Cerebellar cortex (tissue), 1 donor: ENCODE measurements at regions not wholly inside any gene's neighbourhood (a gene's known extent, or its start where the extent isn't known, plus 50 kb on each side); places are given as distances from the start of the nearest gene placed in this dataset.

Experiments
- DNase-seq: peaks from one replicate; pipeline ENCODE4 v3.0.0-alpha.2; 2015; ENCODE audit warnings: low spot score

DNA sequence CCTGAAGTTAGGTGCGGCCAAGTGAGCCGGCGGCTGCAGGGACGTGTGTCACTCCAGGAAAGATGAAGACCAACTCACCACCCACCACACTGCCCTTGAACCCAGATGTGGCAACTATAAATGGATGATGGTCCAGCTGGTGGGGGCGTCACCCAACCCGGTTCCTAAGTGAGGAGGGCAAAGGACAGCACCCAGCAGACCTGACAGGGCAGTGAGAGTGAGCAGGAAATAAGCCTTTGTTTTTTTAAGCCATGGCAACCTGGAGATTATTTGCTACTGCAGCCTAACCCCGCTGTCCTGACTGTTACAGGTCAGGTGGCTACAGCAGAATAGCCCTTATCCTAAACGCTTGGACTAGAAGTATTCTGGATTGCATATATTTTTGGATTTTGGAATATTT lies 228.9 kb downstream of the CTTN start:
- DNase-seq = no peak

DNA sequence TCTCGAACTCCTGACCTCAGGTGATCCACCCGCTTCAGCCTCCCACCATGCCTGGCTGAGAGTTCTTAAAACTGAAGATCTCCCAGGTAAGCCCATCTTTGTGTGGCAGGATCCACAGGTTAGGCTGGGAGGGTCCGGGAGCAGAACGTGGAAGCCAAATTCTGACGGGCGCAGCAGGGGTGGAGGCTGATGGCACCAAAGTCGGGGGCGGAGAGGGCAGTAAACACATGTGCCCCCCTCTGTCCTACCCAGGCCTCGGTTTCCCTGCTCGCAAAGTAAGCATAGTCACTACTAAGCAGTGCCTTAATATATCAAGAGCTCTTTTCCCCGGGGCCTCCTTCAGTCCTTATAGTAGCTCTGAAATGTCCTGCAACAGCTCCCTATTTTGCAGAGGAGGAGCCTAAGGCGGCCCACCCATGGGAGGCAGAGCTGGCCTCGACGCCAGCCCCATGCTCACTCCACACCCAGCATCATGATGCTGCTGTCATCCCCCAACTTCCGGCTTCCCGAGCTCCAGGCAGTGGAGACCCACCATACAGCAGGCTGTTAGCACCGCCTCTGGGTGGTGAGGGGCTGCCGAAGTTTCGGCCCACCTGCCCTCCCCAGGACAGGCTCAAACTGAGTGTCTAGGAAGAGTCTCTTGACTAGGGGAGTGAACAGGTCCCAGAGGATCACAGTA lies 230.0 kb downstream of the CTTN start:
- no peak for DNase-seq

DNA sequence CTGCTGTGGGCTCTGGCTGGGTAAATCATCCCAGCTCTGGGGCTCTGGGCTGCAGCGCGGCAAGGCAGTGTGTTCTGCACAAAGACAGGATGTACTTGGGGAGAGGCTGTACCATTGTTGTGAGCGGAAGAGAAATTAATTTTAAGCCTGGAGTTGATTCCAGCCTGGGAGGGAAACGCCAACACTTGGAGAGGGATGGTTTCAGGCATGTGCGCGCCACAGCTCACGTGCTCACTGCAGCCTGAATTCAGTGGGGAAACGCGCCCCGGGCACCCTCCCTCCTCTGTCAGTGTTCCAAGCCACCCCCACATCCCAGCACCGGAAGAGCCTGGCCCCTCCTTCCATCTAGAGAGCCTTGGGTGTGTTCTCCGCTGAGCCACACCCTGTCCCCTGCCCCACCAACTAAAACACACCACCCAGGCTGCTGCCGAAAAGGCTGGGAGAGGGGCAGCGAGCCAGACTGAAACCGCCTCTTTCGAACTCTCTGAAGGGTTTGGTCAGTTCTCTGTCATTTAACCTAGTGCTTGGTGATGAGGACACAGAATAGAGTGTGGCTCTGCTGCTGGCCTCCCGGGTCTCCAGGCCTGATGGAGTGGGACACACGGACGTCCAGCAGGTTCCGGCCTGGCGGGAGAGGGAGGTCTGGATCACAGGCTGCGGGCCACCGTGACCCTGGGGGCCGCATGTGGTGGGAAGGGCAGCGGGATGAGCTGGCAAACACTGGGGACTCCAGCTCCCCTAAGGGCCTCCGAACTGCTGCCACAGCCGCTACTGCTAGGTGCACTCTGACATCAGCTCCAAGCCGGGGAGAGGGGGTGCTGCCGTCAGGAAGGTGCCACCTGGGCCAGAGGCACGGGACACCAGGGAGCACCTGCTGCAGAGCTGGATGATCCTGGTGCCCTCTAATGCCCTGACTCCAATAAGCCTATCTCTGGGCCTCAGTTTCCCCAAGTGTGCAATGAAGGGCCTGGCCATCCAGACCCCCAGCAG lies 230.8 kb downstream of the CTTN start:
- no peak for DNase-seq

DNA sequence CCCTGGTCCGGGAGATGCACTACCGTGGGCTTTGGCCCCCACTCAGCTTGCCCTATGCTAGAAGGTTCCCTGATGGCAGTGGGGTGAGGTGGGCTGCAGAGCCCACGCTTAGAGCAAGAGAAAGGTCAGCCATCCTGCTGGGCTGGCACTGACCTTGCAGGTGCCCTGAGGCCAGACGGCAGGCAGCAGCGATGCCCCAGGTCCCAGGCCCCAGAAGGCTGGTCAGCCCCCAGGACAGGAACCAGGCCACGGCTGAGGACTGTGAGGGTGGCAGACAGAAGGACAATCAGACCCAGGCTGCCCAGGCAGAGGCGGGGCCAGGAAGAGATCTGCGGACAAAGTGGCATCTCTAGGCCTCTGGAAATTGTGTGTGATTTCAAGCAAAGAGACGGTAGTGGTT lies 231.7 kb downstream of the CTTN start:
- DNase-seq = no peak

DNA sequence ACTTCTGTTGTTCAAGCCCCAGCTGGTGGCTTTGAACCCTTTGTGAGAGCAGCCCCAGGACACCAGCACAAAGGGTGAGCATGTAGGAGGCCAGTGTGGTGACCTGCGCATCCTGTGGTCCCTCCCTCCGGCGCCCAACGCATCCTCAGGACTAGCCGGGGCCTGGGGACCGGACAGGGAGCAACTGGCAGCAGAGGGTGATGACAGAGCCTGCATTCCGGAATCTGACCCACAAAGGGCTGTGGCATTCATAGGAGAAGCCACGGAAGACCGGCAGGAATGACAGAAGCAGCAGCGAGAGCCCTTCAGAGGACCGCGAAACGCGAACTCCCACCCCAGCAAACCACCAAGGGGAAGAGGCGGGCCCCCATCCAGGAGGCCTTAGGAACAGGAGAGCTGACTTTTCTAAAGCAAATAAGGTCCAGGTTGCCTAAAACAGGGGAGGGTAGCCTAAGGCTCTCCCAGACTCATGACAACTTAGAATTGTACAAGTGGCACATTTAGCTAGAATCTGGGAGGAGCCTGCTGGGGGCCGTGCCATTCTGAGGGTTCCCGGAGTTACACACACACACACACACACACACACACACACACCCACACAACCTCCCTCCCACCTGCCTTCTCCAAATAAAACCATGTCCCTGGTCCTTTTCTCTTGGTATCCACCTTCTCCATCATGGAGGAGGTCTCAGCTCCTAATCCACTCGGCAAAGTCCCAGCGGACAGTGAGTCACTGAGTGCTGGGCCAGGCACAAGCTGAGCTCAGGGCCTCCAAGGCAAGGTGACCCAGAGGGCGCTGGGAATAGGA lies 232.7 kb downstream of the CTTN start:
- no peak for DNase-seq

DNA sequence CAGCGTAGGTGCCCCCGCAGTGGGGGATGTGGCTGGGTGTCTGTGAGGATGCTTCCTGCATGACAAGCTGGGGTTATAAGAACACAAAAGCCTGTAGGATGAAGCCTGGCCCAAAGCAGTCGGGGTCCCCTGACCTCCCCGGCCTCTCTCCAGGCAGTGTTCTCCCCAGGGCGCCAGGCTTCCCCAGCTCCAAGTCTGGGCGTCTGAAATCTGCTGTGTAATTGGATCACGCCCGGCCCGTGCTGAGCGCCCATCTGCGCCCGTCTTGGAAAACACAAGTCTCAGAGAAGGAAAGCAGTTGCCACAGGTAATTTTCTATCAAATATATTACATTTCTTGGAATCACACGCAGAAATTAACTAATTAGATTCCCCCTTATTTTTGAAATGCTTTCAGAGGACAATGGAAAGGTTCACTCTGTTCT lies 233.3 kb downstream of the CTTN start:
- DNase-seq = peak; percentile 53

DNA sequence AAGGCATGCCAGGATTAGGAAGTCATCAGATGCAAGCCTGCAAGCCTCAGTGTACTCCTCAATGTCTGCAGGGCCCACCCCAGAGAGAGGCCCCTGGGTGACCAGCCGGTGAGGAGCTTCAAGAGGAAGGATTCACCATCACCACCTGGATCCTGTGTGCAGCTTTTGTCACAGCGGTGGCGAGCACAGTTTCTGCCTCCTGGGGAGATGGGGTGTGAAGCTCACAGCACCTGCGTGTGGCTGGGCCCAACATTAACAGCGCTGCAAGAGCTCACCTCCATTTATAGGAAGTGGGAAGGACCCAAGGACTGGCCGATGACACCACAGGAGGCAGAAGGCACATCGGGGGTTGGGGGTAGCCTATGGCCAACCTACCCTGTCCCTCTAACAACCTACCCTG lies 235.3 kb downstream of the CTTN start:
- DNase-seq = no peak

DNA sequence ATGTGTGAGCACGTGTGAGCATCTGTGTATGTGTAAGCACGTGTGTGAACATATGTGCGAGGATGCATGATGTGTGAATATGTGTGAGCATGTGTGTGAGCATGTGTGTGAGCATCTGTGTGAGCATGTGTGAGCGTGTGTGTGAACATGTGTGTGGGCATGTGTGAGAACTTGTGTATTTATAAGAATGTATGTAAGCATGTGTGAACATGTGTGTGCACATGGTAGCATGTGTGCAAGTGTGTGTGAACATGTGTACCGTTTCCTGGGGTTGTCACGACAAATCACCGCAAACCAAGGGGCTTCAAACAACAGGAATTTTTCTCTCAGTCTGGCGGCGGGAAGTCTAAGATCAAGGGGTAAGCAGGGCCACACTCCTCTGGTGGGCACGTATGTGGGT lies 238.3 kb downstream of the CTTN start:
- DNase-seq = no peak

DNA sequence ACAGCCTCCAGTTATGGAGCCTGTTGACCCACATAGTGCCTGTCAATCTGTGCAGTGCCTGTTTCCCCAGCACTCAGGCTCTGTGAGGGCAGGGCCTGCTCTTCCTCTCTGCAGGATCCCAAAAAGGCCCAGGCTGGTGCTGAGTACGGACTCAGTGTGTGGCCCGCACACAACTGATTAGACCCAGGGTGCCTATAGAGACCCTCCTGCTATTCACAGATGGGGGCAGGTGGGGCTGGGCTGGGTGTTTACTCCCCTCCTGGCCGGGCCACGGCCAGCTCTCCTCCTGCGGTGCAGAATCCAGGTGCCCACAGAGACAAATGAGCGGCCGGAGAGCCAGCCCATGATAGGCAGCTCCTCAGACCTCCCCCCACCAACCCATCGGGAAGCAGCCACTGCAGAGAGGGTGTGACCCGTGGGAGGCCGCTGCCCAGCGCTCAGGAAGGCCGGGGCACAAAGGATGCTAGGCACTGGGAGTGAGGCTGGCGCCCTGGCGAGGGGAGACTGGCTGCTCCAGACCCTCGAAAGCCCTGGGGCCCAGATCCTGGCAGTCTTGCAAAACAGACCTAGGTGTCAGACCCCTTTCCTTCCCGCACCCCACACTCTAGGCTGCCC lies 239.0 kb downstream of the CTTN start:
- no peak for DNase-seq

DNA sequence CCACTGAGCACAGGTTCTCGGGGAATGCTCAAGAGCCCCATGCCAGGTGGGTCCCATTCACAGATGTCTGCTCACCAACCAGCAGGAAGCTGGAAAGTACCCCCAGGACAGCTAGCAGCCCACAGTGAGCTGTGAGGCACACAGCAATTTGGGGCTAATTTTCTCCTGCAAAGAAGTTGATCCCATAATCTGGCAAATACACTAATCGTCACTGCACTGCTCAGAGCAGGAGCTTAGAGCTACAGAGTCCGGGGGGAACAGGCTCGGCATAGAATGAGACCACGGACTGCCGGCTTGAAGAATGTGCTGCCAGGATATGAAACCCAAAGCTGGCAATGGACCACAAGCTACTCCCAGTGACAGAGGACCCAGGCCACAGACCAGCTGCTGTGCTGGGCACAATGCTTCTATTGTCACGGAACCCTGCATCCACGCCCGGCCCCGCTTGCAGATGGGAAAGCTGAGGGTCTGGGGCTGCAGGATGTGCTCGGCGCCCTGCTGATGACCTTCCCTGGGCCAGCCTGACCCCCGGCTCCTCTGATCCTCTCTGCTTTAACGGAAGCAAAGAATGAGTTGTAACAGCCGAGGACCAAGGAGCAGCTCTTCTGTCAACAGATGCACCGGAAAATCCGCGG lies 239.7 kb downstream of the CTTN start:
- no peak for DNase-seq

DNA sequence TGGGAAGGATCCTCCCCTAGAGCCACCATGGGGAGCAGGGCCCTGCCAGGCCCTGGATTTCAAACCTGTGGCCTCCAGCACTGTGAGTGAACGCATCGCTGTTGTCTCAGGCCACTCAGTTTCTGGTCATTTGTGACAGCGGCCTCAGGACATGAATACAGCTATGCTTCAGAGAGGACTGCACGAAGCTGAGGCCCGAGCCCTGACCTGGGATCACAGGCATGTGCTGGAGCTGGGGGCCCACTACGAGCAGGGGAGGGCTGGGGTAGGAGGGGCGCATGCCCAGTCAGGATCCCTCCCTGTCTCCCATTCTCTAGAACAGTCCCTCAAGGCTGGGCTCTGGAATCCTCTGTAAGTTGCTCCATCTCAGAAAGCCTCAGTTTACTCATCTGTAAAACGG lies 242.1 kb downstream of the CTTN start:
- no peak for DNase-seq

DNA sequence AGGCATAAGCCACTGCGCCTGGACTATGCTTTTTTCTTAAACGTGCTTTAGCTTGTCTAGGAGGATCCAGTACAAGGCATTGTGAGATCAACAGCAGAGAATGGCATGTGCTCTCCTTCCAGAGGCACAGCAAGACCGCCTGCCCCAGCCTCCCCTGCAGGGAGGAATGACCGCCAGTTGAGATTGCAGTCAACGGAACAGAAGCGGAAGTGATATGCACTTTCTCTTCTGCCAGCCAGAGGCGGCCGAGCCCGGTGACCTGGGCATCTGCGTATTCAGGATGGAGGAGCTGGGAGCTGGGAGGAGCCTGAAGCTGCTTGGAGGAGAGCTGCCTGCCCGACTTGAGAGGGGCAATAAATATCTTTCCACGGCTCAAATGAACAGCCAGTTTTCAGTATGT lies 243.0 kb downstream of the CTTN start:
- DNase-seq = peak; percentile 16

DNA sequence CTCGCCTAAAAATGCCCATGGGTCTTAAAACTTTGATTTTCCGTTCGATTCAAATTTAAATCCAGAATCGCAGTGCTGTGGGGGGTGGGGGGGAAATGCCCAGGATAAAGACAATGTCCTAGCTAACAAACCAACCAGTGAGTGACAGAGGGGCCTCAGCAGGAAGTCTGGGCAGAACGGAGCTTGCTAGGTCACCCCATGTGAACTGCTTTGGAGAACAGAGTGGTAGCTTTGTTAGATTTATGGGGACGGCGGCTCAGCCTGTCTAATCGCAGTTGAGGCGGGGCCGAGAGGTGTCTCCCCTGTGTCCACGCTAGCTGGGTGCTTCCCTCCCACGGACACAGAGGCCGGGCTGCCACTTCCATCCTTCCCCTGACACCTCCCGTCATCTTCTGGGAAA lies 243.9 kb downstream of the CTTN start:
- no peak for DNase-seq

DNA sequence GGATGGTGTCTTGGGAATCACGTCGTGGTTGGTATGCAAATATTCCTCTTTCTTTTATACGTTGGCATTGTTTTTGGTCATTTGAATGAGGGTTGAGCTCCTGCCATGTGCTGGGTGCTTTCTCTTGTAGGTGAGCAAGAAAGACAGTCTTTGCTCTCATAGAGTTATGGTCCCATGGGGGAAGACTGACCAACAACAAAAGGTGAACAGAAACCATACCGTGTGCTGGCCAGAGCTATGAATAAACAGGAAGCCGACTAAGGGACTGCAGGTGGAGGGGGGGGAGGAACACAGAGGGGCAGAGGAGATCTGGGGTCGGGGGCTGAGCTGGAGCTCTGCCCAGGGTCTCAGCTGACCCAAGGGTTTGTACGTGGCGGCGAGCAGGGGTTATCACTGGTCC lies 245.3 kb downstream of the CTTN start:
- no peak for DNase-seq

DNA sequence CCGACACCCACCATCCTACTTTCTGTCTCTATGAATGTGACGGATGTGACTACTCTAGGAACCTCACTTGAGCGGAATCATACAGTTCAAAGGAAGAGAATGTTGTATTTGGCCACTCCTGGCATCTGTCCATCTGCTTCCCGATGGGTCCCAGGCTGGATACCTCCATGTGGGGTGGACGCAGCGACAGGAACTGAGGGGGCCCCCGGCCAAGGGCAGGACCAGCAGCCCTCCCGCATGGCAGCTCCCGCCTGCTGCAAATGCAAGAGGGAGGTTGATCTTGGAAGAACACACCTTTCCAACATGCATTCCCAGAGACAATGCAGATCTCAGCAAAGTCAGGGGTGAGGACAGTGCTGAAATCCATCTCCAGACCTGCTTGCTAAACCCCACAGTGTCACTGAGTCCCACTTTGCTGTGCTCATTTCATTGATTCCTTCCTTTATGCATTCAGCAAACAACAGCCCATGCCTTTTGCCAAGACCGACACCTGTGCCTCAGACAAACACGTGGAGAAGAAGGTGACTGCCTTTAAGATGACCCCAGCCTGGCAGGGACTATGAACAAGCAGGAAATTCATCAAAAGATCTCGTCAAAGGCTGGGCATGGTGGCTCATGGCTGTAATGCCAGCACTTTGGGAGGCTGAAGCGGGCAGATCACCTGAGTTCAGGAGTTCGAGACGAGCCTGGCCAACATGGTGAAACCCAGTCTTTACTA lies 246.2 kb downstream of the CTTN start:
- DNase-seq = no peak

DNA sequence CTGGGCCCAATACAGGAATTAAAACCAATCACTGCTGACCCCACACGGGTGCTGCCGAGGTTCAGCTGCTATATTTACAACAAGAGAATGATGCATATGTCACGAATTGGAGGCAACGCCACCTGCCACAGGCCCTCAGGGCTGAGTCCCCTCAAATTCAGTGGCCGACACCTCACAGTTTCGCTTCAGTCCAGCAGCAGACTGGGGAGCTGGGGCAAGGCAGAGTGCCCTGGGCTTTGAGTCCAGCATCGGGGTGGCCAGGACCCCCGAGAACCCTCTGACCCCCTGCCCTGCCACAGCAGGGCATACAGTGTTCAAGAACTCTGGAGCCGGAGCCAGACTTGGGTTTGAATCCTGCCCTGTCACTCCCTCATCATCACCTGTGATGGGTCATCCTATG lies 247.2 kb downstream of the CTTN start:
- no peak for DNase-seq

DNA sequence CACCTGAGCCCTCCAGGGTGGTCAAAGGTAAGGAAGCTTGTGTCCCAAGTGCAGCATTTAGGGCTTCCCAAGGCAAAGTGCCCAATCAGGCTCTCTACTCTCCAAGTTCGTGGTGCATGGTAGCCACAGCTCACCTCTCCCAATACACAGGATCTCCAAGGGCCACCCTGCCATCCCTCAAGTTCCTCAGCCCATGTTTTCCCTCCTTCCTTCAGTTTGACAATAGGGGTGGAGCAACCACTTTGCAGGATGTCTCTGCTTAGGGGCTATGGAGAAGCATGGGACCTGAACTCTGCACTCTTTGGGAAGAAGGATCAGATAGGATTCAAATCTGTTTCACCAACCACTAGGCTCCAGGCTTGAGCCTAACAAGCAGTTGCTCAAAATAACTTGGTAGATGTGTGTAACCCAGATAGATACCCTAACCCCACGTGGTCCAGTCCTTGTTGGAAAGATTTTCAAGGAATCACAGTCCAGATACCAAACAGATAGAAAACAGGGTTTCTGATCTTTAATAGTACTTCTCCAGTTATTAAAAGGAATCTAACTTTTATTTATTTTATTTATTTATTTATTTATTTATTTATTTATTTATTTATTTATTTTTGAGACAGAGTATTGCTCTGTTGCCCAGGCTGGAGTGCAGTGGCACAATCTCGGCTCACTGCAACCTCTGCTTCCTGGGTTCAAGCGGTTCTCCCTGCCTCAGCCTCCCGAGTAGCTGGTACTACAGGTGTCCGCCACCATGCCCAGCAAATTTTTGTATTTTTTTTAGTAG lies 248.1 kb downstream of the CTTN start:
- DNase-seq = no peak

DNA sequence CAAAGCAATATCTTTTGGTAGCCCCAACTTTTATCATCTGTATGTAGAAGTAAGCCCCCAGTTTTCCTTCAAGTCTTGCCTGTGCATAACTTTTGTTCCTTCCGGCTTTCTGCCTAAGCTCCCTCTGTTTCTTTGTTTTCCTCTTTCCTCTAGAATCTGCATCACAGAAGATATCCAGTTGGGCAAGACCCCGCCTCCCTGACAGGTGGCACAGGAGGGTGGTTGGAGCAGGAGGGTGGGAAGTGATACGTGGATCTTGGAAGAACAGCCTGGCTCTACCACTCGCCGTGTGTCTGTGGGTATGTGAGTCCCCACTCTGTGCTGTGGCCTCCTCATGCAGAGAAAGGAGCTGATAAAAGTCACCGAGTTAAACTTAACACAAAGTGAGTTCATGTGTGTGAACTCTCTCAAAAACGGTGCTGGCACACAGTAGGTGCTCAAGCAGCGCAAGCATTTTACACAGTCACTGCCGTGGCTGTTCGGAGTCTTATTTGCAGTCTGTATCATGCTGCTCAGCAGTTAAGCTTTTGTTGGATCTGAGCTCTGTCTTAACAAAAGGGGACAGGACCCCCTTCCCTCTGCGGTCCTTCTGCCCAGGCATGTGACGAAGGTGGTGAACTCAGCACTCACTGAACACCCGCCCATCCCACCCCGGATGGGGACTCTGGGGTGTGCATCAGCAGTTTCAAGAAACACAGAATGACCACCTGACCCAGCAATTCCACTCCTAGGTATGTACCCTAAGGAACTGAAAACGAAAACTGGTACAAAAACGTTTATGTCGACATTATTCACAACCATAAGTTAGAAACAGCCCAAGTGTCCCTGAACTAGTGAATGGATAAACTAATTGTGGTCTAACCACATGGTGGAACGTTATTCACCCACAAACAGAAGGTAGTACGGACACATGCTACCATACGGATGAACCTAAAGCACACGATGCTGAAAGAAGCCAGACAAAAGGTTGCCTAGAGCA lies 249.1 kb downstream of the CTTN start:
- DNase-seq = no peak
